Neural progenitor cell (in vitro differentiated cells): ENCODE measurements at regions not wholly inside any gene's neighbourhood (a gene's known extent, or its start where the extent isn't known, plus 50 kb on each side); places are given as distances from the start of the nearest gene placed in this dataset.

Experiments
- DNase-seq: peaks from one replicate; pipeline ENCODE4 v3.0.0-alpha.2; 2016; ENCODE audit warnings: low spot score
- H2AFZ ChIP-seq: fragments of 200-600 bp; sonication (generic); replicated peaks from 2 replicates; pipeline ENCODE4 v1.6.1; 2016; ENCODE audit warnings: antibody characterized with exemption
- H3F3A ChIP-seq: fragments of 200-600 bp; sonication (generic); 2 replicates; pipeline ENCODE4 v1.6.1; 2016; ENCODE audit warnings: antibody characterized with exemption, low read depth
- H3K27ac ChIP-seq: fragments of 200-600 bp; sonication (generic); 2 replicates; pipeline ENCODE4 v1.5.1; 2016; ENCODE audit warnings: mild to moderate bottlenecking
- H3K27me3 ChIP-seq: fragments of 200-600 bp; sonication (generic); 2 replicates; pipeline ENCODE4 v1.6.1; 2016; ENCODE audit warnings: mild to moderate bottlenecking, moderate library complexity
- H3K36me3 ChIP-seq: fragments of 200-600 bp; sonication (generic); 2 replicates; pipeline ENCODE4 v1.5.1; 2016
- H3K4me1 ChIP-seq: fragments of 200-600 bp; sonication (generic); 2 replicates; pipeline ENCODE4 v1.6.1; 2016; ENCODE audit warnings: mixed run types
- H3K4me2 ChIP-seq: fragments of 200-600 bp; sonication (generic); 2 replicates; pipeline ENCODE4 v1.6.1; 2016
- H3K4me3 ChIP-seq: fragments of 200-600 bp; sonication (generic); 2 replicates; pipeline ENCODE4 v1.5.1; 2016
- H3K79me2 ChIP-seq: fragments of 200-600 bp; sonication (generic); 2 replicates; pipeline ENCODE4 v1.6.1; 2016; ENCODE audit warnings: low read depth
- H3K9ac ChIP-seq: fragments of 200-600 bp; sonication (generic); 2 replicates; pipeline ENCODE4 v1.6.1; 2016
- H3K9me3 ChIP-seq: fragments of 200-600 bp; sonication (generic); 2 replicates; pipeline ENCODE4 v1.5.1; 2016; ENCODE audit warnings: low read depth
- H4K20me1 ChIP-seq: fragments of 200-600 bp; sonication (generic); 2 replicates; pipeline ENCODE4 v1.6.1; 2016; ENCODE audit warnings: low read depth
- H3K27ac Mint-ChIP-seq: 3 replicates; pipeline ENCODE4 v1.8.0; 2021; ENCODE audit warnings: mixed read lengths
- H3K27me3 Mint-ChIP-seq: 2 replicates; pipeline ENCODE4 v1.8.0; 2022; ENCODE audit warnings: low read depth, mild to moderate bottlenecking, inconsistent platforms, moderate library complexity, mixed read lengths; ENCODE audit not compliant: insufficient read depth
- H3K36me3 Mint-ChIP-seq: 3 replicates; pipeline ENCODE4 v1.8.0; 2021; ENCODE audit warnings: mixed read lengths
- H3K4me1 Mint-ChIP-seq: 3 replicates; pipeline ENCODE4 v1.8.0; 2021; ENCODE audit warnings: mixed read lengths
- H3K4me3 Mint-ChIP-seq: 3 replicates; pipeline ENCODE4 v1.8.0; 2021; ENCODE audit warnings: mild to moderate bottlenecking, moderate library complexity, mixed read lengths
- H3K9me3 Mint-ChIP-seq: 3 replicates; pipeline ENCODE4 v1.8.0; 2020; ENCODE audit warnings: mixed read lengths
- EZH2 ChIP-seq: fragments of 200-600 bp; sonication (generic); IDR thresholded peaks from 2 replicates; pipeline ENCODE4 v1.6.1; 2017; ENCODE audit warnings: antibody characterized with exemption, mild to moderate bottlenecking, moderate library complexity
- EZH2phosphoT487 ChIP-seq: fragments of 200-600 bp; sonication (generic); IDR thresholded peaks from 2 replicates; pipeline ENCODE4 v1.6.1; 2017; ENCODE audit warnings: antibody characterized with exemption
- TF ChIP-seq, protein P1 (sequence below): fragments of 200-600 bp; sonication (generic); IDR thresholded peaks from 2 replicates; pipeline ENCODE4 v1.5.1; 2017; ENCODE audit warnings: antibody characterized with exemption, mild to moderate bottlenecking

GRCh38 chr11:91967026-91967690 lies 257.5 kb upstream of the FAT3 start:
- no peak overlapping the region for H3K27ac ChIP-seq
- H4K20me1 ChIP-seq, result no peaks in the 10 kb centered on the region
- no peak overlapping the region for H3K9ac ChIP-seq
- no peaks in the 10 kb centered on the region for H3K36me3 ChIP-seq
- Mint-ChIP-seq H3K4me1 (peaks cover 6% of the 10 kb centered on the region), H3K9me3 (peaks cover 8% of the 10 kb centered on the region), H3K36me3 (no peaks in the 10 kb centered on the region), H3K27me3 (peaks cover 2% of the 10 kb centered on the region), H3K4me3 (no peak overlapping the region), H3K27ac (no peak overlapping the region)
- no peak overlapping the region for H2AFZ ChIP-seq
- H3K27me3 ChIP-seq, result no peaks in the 10 kb centered on the region
- H3K4me3 ChIP-seq, result no peak overlapping the region
- no peak overlapping the region for H3K4me2 ChIP-seq
- H3F3A ChIP-seq, result no peaks in the 10 kb centered on the region
- no peak for DNase-seq
- H3K9me3 ChIP-seq, result peaks cover 1% of the 10 kb centered on the region
- H3K4me1 ChIP-seq, result no peaks in the 10 kb centered on the region
- no peaks in the 10 kb centered on the region for H3K79me2 ChIP-seq
- TF ChIP-seq EZH2 (no peak), EZH2phosphoT487 (no peak)
- TF ChIP-seq, protein P1, sequence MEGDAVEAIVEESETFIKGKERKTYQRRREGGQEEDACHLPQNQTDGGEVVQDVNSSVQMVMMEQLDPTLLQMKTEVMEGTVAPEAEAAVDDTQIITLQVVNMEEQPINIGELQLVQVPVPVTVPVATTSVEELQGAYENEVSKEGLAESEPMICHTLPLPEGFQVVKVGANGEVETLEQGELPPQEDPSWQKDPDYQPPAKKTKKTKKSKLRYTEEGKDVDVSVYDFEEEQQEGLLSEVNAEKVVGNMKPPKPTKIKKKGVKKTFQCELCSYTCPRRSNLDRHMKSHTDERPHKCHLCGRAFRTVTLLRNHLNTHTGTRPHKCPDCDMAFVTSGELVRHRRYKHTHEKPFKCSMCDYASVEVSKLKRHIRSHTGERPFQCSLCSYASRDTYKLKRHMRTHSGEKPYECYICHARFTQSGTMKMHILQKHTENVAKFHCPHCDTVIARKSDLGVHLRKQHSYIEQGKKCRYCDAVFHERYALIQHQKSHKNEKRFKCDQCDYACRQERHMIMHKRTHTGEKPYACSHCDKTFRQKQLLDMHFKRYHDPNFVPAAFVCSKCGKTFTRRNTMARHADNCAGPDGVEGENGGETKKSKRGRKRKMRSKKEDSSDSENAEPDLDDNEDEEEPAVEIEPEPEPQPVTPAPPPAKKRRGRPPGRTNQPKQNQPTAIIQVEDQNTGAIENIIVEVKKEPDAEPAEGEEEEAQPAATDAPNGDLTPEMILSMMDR, result no peak

DNA sequence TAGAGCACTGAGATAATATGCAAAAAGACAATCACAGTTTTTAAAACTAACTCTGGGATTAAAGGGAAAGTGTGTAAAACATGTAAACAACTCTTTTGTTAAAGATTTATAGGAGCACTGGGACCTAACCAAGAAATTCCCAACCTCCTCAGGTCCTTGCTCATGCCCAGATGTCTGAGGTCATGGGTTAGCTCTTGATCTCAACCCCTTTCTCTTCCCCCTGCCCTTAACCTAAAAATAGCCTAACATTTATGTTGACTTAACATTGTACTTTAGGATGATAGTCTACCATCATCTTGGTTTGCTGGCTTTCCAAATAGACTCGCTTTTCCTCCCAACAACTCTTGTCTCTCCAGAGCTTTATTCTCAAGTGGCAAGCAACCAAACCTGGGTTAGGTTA lies 258.2 kb upstream of the FAT3 start:
- H3K27ac Mint-ChIP-seq, result no peak overlapping the region
- TF ChIP-seq, protein P1, result no peak
- TF ChIP-seq EZH2 (no peak), EZH2phosphoT487 (no peak)
- Histone ChIP-seq H2AFZ (no peak overlapping the region), H3K4me1 (no peaks in the 10 kb centered on the region), H3K4me2 (no peak overlapping the region), H3K27me3 (no peaks in the 10 kb centered on the region), H3K36me3 (no peaks in the 10 kb centered on the region), H3K9me3 (peaks cover 9% of the 10 kb centered on the region), H3K9ac (no peak overlapping the region), H3K27ac (no peak overlapping the region), H3K79me2 (no peaks in the 10 kb centered on the region), H4K20me1 (no peaks in the 10 kb centered on the region), H3K4me3 (no peak overlapping the region), H3F3A (no peaks in the 10 kb centered on the region)
- no peaks in the 10 kb centered on the region for H3K27me3 Mint-ChIP-seq
- H3K4me1 Mint-ChIP-seq, result no peaks in the 10 kb centered on the region
- H3K9me3 Mint-ChIP-seq, result peaks cover 16% of the 10 kb centered on the region
- DNase-seq, result no peak
- H3K36me3 Mint-ChIP-seq, result no peaks in the 10 kb centered on the region
- H3K4me3 Mint-ChIP-seq, result no peak overlapping the region

GRCh38 chr11:91960770-91961169 lies 263.8 kb upstream of the FAT3 start:
- H3K9ac ChIP-seq, result no peak overlapping the region
- no peaks in the 10 kb centered on the region for H3K27me3 ChIP-seq
- H3K27ac Mint-ChIP-seq, result no peak overlapping the region
- no peak overlapping the region for H2AFZ ChIP-seq
- H4K20me1 ChIP-seq, result no peaks in the 10 kb centered on the region
- H3F3A ChIP-seq, result no peaks in the 10 kb centered on the region
- H3K4me3 ChIP-seq, result no peak overlapping the region
- H3K79me2 ChIP-seq, result no peaks in the 10 kb centered on the region
- peaks cover 11% of the 10 kb centered on the region for H3K27me3 Mint-ChIP-seq
- H3K4me1 ChIP-seq, result no peaks in the 10 kb centered on the region
- H3K4me1 Mint-ChIP-seq, result no peaks in the 10 kb centered on the region
- peaks cover 9% of the 10 kb centered on the region for H3K9me3 ChIP-seq
- peaks cover 47% of the 10 kb centered on the region for H3K9me3 Mint-ChIP-seq
- peaks cover 5% of the 10 kb centered on the region for H3K36me3 Mint-ChIP-seq
- DNase-seq, result no peak
- H3K27ac ChIP-seq, result no peak overlapping the region
- H3K36me3 ChIP-seq, result no peaks in the 10 kb centered on the region
- no peak overlapping the region for H3K4me2 ChIP-seq
- TF ChIP-seq EZH2 (no peak), EZH2phosphoT487 (no peak)
- TF ChIP-seq, protein P1, result no peak
- no peak overlapping the region for H3K4me3 Mint-ChIP-seq
